MM.1S (cell line): ENCODE measurements at regions not wholly inside any gene's neighbourhood (a gene's known extent, or its start where the extent isn't known, plus 50 kb on each side); places are given as distances from the start of the nearest gene placed in this dataset.

Experiments used
- DNase-seq: peaks from one replicate; pipeline ENCODE4 v3.0.0-alpha.2; 2015
- H2AFZ ChIP-seq: fragments of 300-600 bp; sonication (generic); 2 replicates; pipeline ENCODE4 v1.6.0; 2016; ENCODE audit warnings: antibody characterized with exemption, low read length
- H3F3A ChIP-seq: fragments of 300-600 bp; sonication (generic); 2 replicates; pipeline ENCODE4 v1.6.1; 2016; ENCODE audit warnings: mild to moderate bottlenecking, antibody characterized with exemption, low read length, moderate library complexity, mixed read lengths; ENCODE audit not compliant: insufficient read depth
- H3K27ac ChIP-seq: fragments of 300-600 bp; sonication (generic); 2 replicates; pipeline ENCODE4 v1.5.1; 2016; ENCODE audit warnings: mild to moderate bottlenecking, low read length
- H3K27me3 ChIP-seq: fragments of 300-600 bp; sonication (generic); replicated peaks from 2 replicates; pipeline ENCODE4 v1.6.0; 2016; ENCODE audit warnings: low read length; ENCODE audit not compliant: insufficient read depth
- H3K36me3 ChIP-seq: fragments of 300-600 bp; sonication (generic); replicated peaks from 2 replicates; pipeline ENCODE4 v1.6.1; 2016; ENCODE audit warnings: mild to moderate bottlenecking, low read length, mixed read lengths; ENCODE audit not compliant: insufficient read depth
- H3K4me1 ChIP-seq: fragments of 300-600 bp; sonication (generic); 2 replicates; pipeline ENCODE4 v1.6.1; 2016; ENCODE audit warnings: low read length, mixed read lengths
- H3K4me2 ChIP-seq: fragments of 300-600 bp; sonication (generic); 2 replicates; pipeline ENCODE4 v1.6.0; 2016; ENCODE audit warnings: low read depth, low read length
- H3K4me3 ChIP-seq: fragments of 300-600 bp; sonication (generic); 2 replicates; pipeline ENCODE4 v1.5.1; 2016; ENCODE audit warnings: low read length, mixed read lengths
- H3K79me2 ChIP-seq: fragments of 300-600 bp; sonication (generic); 2 replicates; pipeline ENCODE4 v1.6.1; 2016; ENCODE audit warnings: mixed run types, low read length, mixed read lengths
- H3K9ac ChIP-seq: fragments of 300-600 bp; sonication (generic); 2 replicates; pipeline ENCODE4 v1.6.1; 2016; ENCODE audit warnings: low read length, mixed read lengths
- H3K9me2 ChIP-seq: fragments of 300-600 bp; sonication (generic); replicated peaks from 2 replicates; pipeline ENCODE4 v1.6.1; 2016; ENCODE audit warnings: mild to moderate bottlenecking, low read length, mixed read lengths; ENCODE audit not compliant: insufficient read depth
- H3K9me3 ChIP-seq: fragments of 300-600 bp; sonication (generic); replicated peaks from 2 replicates; pipeline ENCODE4 v1.6.1; 2016; ENCODE audit warnings: mild to moderate bottlenecking, low read length, mixed read lengths; ENCODE audit not compliant: insufficient read depth
- H4K20me1 ChIP-seq: fragments of 300-600 bp; sonication (generic); 2 replicates; pipeline ENCODE4 v1.6.1; 2016; ENCODE audit warnings: mild to moderate bottlenecking, low read length, moderate library complexity, mixed read lengths; ENCODE audit not compliant: insufficient read depth
- EZH2 ChIP-seq: fragments of 300-600 bp; sonication (generic); optimal IDR thresholded peaks from 2 replicates; pipeline ENCODE3; 2017; ENCODE audit warnings: low read depth, mild to moderate bottlenecking, antibody characterized with exemption, low read length, mixed read lengths
- EZH2phosphoT487 ChIP-seq: fragments of 300-600 bp; sonication (generic); IDR thresholded peaks from 2 replicates; pipeline ENCODE4 v1.6.1; 2018; ENCODE audit warnings: antibody characterized with exemption, low read length
- TF ChIP-seq, protein P1 (sequence below): fragments of 300-600 bp; sonication (generic); IDR thresholded peaks from 2 replicates; pipeline ENCODE4 v1.5.1; 2016; ENCODE audit warnings: antibody characterized with exemption, low read length, mixed read lengths

DNA sequence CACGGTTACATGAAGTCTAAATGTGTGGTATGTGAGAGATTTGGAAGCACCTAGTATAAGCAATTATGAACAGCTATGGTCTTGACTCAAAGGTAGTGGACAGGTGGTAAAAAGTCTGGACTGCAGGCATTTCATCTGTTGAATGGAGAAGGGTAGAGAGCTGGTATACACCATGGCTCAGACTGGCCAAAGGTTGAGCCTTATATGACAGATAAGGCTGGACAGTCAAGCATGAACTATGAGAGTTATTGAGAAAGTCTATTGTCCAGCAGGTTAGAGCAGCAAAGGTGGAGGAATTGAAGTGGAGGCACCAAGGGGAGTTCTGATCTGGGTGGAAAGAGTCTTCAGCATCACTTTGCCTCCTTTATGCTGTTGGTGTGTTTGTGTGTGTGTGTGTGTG is 346.7 kb upstream of the SLC14A2 start:
- H3F3A ChIP-seq: no peaks in the 10 kb centered on the region
- no peaks in the 10 kb centered on the region for H3K27me3 ChIP-seq
- no peaks in the 10 kb centered on the region for H3K4me1 ChIP-seq
- no peak for DNase-seq
- no peaks in the 10 kb centered on the region for H3K79me2 ChIP-seq
- no peaks in the 10 kb centered on the region for H3K36me3 ChIP-seq
- TF ChIP-seq, protein P1, sequence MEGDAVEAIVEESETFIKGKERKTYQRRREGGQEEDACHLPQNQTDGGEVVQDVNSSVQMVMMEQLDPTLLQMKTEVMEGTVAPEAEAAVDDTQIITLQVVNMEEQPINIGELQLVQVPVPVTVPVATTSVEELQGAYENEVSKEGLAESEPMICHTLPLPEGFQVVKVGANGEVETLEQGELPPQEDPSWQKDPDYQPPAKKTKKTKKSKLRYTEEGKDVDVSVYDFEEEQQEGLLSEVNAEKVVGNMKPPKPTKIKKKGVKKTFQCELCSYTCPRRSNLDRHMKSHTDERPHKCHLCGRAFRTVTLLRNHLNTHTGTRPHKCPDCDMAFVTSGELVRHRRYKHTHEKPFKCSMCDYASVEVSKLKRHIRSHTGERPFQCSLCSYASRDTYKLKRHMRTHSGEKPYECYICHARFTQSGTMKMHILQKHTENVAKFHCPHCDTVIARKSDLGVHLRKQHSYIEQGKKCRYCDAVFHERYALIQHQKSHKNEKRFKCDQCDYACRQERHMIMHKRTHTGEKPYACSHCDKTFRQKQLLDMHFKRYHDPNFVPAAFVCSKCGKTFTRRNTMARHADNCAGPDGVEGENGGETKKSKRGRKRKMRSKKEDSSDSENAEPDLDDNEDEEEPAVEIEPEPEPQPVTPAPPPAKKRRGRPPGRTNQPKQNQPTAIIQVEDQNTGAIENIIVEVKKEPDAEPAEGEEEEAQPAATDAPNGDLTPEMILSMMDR: no peak
- TF ChIP-seq EZH2 (no peak), EZH2phosphoT487 (no peak)
- no peak overlapping the region for H3K9ac ChIP-seq
- no peak overlapping the region for H2AFZ ChIP-seq
- H3K4me2 ChIP-seq: no peak overlapping the region
- no peak overlapping the region for H3K4me3 ChIP-seq
- no peaks in the 10 kb centered on the region for H3K9me3 ChIP-seq
- H4K20me1 ChIP-seq: no peaks in the 10 kb centered on the region
- no peaks in the 10 kb centered on the region for H3K9me2 ChIP-seq
- no peak overlapping the region for H3K27ac ChIP-seq

DNA sequence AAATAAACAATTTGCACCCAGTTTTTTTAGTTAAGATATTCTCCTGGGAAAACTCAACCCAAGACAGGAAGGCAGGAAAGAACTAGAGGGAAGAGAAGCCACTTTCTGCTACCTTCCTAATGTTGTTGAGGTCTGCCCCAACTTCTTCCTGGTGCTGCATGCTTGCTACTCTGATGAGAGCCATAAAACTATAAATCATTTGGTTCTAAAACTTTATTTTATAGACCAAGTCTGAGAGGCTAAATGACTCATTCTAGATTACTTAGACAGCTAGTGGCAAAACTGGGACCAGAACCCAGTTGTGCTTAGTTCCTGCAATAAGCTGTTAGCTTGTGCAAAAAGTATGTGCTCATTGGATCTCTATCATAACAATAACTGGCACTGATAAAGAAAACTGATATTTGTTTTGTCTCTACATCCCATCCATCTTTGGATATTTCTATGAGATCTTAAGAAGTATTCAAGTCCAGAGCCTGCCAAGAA is 344.9 kb upstream of the SLC14A2 start:
- H3K4me2 ChIP-seq: no peak overlapping the region
- no peaks in the 10 kb centered on the region for H3K4me1 ChIP-seq
- H3K9me3 ChIP-seq: no peaks in the 10 kb centered on the region
- no peaks in the 10 kb centered on the region for H4K20me1 ChIP-seq
- DNase-seq: no peak
- no peak overlapping the region for H2AFZ ChIP-seq
- no peaks in the 10 kb centered on the region for H3F3A ChIP-seq
- no peak overlapping the region for H3K27ac ChIP-seq
- no peaks in the 10 kb centered on the region for H3K27me3 ChIP-seq
- no peaks in the 10 kb centered on the region for H3K36me3 ChIP-seq
- H3K9me2 ChIP-seq: no peaks in the 10 kb centered on the region
- H3K4me3 ChIP-seq: no peak overlapping the region
- no peak for TF ChIP-seq EZH2phosphoT487
- TF ChIP-seq, protein P1: no peak
- no peak for TF ChIP-seq EZH2
- no peaks in the 10 kb centered on the region for H3K79me2 ChIP-seq
- no peak overlapping the region for H3K9ac ChIP-seq

DNA sequence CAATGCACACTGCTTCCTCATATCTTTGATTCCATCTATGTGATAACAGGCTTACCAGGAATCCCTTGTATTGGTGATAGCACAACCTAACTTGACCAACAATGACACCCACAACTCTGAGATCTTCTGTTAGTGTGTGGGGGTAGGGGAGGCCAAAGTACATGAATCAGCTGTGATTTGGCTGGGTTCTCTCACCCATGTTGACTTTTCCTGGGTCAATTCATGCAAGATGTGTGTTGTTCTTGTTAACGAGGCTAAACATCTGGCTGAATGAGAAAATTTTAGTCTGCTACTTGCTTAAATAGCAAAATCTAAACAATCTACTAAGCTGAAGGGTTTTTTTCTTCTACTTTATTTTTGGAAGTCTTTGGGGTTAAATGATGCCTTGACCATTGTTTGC is 341.2 kb upstream of the SLC14A2 start:
- no peak for DNase-seq
- no peak overlapping the region for H3K27ac ChIP-seq
- no peak overlapping the region for H3K4me2 ChIP-seq
- no peaks in the 10 kb centered on the region for H4K20me1 ChIP-seq
- no peaks in the 10 kb centered on the region for H3K9me3 ChIP-seq
- no peaks in the 10 kb centered on the region for H3K36me3 ChIP-seq
- no peaks in the 10 kb centered on the region for H3K27me3 ChIP-seq
- TF ChIP-seq, protein P1: no peak
- TF ChIP-seq EZH2phosphoT487 (no peak), EZH2 (no peak)
- H3K9ac ChIP-seq: no peak overlapping the region
- no peak overlapping the region for H2AFZ ChIP-seq
- H3K79me2 ChIP-seq: no peaks in the 10 kb centered on the region
- H3F3A ChIP-seq: no peaks in the 10 kb centered on the region
- no peak overlapping the region for H3K4me3 ChIP-seq
- H3K9me2 ChIP-seq: no peaks in the 10 kb centered on the region
- H3K4me1 ChIP-seq: no peaks in the 10 kb centered on the region
